Ishikawa (cell line): ENCODE measurements at regions not wholly inside any gene's neighbourhood (a gene's known extent, or its start where the extent isn't known, plus 50 kb on each side); places are given as distances from the start of the nearest gene placed in this dataset.

Source experiments
- CEBPB ChIP-seq: IDR thresholded peaks from 2 replicates; pipeline ENCODE4 v1.6.1; 2012
- CREB1 ChIP-seq: IDR thresholded peaks from 2 replicates; pipeline ENCODE4 v1.6.1; 2012; ENCODE audit warnings: low read depth
- EP300 ChIP-seq: IDR thresholded peaks from 2 replicates; pipeline ENCODE4 v1.6.1; 2012; ENCODE audit warnings: borderline replicate concordance
- FOXM1 ChIP-seq: IDR thresholded peaks from 2 replicates; pipeline ENCODE4 v1.6.1; 2012; ENCODE audit warnings: low read depth, borderline replicate concordance
- NFIC ChIP-seq: IDR thresholded peaks from 2 replicates; pipeline ENCODE4 v1.6.1; 2012
- RAD21 ChIP-seq: IDR thresholded peaks from 2 replicates; pipeline ENCODE4 v1.6.1; 2012; ENCODE audit warnings: low read depth
- ZBTB7A ChIP-seq: IDR thresholded peaks from 2 replicates; pipeline ENCODE4 v1.6.1; 2012; ENCODE audit warnings: low read depth
- TF ChIP-seq, protein P1 (sequence below): IDR thresholded peaks from 2 replicates; pipeline ENCODE4 v1.6.1; 2012
- TF ChIP-seq, protein P2 (sequence below): IDR thresholded peaks from 2 replicates; pipeline ENCODE4 v1.6.1; 2012; ENCODE audit warnings: low read depth, mild to moderate bottlenecking

DNA sequence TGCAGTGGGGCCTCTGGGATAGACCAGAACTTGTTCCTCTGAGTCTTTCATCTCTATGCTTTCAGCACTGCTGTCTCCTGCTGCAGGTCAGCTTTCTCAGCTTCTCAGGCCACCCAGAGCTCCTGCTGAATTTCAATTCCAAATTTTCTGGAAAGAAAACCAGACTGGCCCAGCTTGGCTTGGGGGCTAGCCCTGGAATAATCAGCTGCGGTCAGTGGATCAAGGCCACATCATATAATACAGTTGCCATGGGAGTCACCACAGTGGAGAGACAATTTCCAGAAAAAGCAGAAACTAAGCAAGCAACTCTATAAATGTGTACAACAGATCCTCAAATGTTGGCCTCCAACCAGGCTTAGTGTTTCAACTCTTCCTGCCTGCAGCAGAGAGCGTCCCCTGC, 91.1 kb upstream of the SLC24A5 start:
- TF ChIP-seq CREB1 (no peak), NFIC (no peak), FOXM1 (no peak), CEBPB (no peak), EP300 (no peak), ZBTB7A (no peak), RAD21 (no peak)
- TF ChIP-seq, protein P1, sequence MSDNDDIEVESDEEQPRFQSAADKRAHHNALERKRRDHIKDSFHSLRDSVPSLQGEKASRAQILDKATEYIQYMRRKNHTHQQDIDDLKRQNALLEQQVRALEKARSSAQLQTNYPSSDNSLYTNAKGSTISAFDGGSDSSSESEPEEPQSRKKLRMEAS: no peak
- TF ChIP-seq, protein P2, sequence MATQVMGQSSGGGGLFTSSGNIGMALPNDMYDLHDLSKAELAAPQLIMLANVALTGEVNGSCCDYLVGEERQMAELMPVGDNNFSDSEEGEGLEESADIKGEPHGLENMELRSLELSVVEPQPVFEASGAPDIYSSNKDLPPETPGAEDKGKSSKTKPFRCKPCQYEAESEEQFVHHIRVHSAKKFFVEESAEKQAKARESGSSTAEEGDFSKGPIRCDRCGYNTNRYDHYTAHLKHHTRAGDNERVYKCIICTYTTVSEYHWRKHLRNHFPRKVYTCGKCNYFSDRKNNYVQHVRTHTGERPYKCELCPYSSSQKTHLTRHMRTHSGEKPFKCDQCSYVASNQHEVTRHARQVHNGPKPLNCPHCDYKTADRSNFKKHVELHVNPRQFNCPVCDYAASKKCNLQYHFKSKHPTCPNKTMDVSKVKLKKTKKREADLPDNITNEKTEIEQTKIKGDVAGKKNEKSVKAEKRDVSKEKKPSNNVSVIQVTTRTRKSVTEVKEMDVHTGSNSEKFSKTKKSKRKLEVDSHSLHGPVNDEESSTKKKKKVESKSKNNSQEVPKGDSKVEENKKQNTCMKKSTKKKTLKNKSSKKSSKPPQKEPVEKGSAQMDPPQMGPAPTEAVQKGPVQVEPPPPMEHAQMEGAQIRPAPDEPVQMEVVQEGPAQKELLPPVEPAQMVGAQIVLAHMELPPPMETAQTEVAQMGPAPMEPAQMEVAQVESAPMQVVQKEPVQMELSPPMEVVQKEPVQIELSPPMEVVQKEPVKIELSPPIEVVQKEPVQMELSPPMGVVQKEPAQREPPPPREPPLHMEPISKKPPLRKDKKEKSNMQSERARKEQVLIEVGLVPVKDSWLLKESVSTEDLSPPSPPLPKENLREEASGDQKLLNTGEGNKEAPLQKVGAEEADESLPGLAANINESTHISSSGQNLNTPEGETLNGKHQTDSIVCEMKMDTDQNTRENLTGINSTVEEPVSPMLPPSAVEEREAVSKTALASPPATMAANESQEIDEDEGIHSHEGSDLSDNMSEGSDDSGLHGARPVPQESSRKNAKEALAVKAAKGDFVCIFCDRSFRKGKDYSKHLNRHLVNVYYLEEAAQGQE: no peak
